ENCODE measurements at regions not wholly inside any gene's neighbourhood (a gene's known extent, or its start where the extent isn't known, plus 50 kb on each side); places are given as distances from the start of the nearest gene placed in this dataset.

GRCh38 chr12:114611145-114612018, 72.6 kb downstream of the TBX3 start:
- TF ChIP-seq CTCF (IDR thresholded peaks at IDR 0.05) (no peak), POLR2A (IDR thresholded peaks at IDR 0.05) (no peak)

All from tibial nerve (tissue), 3 donors.